Uterus (tissue), 2 donors: ENCODE measurements at regions not wholly inside any gene's neighbourhood (a gene's known extent, or its start where the extent isn't known, plus 50 kb on each side); places are given as distances from the start of the nearest gene placed in this dataset.

ENCODE experiments used
- CTCF ChIP-seq, 4 experiments: fragments of 200-600 bp in 2 of 4; fragments of 450-650 bp in 2 of 4; sonication (generic) in 2 of 4; IDR thresholded peaks; one replicate each; pipeline ENCODE4 v1.5.1; 2016 to 2019; ENCODE audit warnings: antibody characterized with exemption in 4 of 4, mild to moderate bottlenecking in 2 of 4, moderate library complexity in 1 of 4
- POLR2A ChIP-seq, 2 donors: fragments of 450-650 bp; IDR thresholded peaks; one replicate each; pipeline ENCODE4 v1.6.1; 2016; ENCODE audit warnings: antibody characterized with exemption in 2 of 2, mild to moderate bottlenecking in 1 of 2, moderate library complexity in 1 of 2

- no peak for TF ChIP-seq CTCF (IDR thresholded peaks at IDR 0.05)
- TF ChIP-seq POLR2A (IDR thresholded peaks at IDR 0.05): no peak
Observed at GRCh38 chr20:24207803-24208300, 219.3 kb upstream of the GGTLC1 start.
